ENCODE measurements at regions not wholly inside any gene's neighbourhood (a gene's known extent, or its start where the extent isn't known, plus 50 kb on each side); places are given as distances from the start of the nearest gene placed in this dataset.

GRCh38 chr2:237244976-237245646, 159.4 kb downstream of the COPS8 start:
- H3K4me2 ChIP-seq (ENCODE audit: insufficient read depth, low read length, poor library complexity, severe bottlenecking), result no peak overlapping the region
- H2AK5ac ChIP-seq (ENCODE audit: low read depth, low read length), result no peak overlapping the region
- no peak overlapping the region for H3K4ac ChIP-seq (ENCODE audit: low read length)
- DNase-seq (ENCODE audit: low spot score), result no peak
- H2BK15ac ChIP-seq (ENCODE audit: low read length), result no peak overlapping the region
- no peaks in the 10 kb centered on the region for H3K79me1 ChIP-seq (ENCODE audit: low read depth, low read length)
- no peak overlapping the region for H2BK5ac ChIP-seq (ENCODE audit: low read length)
- no peak overlapping the region for H4K8ac ChIP-seq (ENCODE audit: low read depth, low read length)
- H2AFZ ChIP-seq (ENCODE audit: low read length), result no peak overlapping the region
- H3K36me3 ChIP-seq (replicated peaks in 1 of 2; ENCODE audit: control insufficient read depth in 2 of 2, insufficient read depth in 2 of 2, low read length in 2 of 2), result no peaks in the 10 kb centered on the region
- H3K4me3 ChIP-seq (ENCODE audit: low read length in 2 of 2), result no peak overlapping the region
- no peak overlapping the region for H4K91ac ChIP-seq (ENCODE audit: low read depth, low read length, poor library complexity)
- no peak overlapping the region for H3K9ac ChIP-seq (ENCODE audit: low read depth, low read length, poor library complexity)
- H3K27ac ChIP-seq (replicated peaks; ENCODE audit: low read length), result no peak overlapping the region
- no peaks in the 10 kb centered on the region for H3K4me1 ChIP-seq (ENCODE audit: control insufficient read depth in 2 of 2, insufficient read depth in 1 of 2, low read depth in 1 of 2, low read length in 2 of 2)
- no peak overlapping the region for H2BK120ac ChIP-seq (ENCODE audit: low read depth, low read length)
- WGBS, 2 donors (ENCODE audit: extremely low coverage in 2 of 2, insufficient read length in 2 of 2, insufficient replicate concordance in 1 of 2), result no CpG with 5 or more reads among the region's 3 CpGs
- no peak overlapping the region for H2BK12ac ChIP-seq (ENCODE audit: low read length)
- no peaks in the 10 kb centered on the region for H3K9me3 ChIP-seq (replicated peaks in 1 of 2; ENCODE audit: control insufficient read depth in 2 of 2, insufficient read depth in 1 of 2, low read depth in 1 of 2, low read length in 2 of 2)
- no peak overlapping the region for H3K14ac ChIP-seq (ENCODE audit: low read length)
- H3K18ac ChIP-seq (ENCODE audit: low read length), result no peak overlapping the region
- no peaks in the 10 kb centered on the region for H3K27me3 ChIP-seq (ENCODE audit: control insufficient read depth in 3 of 3, insufficient read depth in 3 of 3, low read depth in 1 of 3, low read length in 3 of 3)
- H3K23ac ChIP-seq (ENCODE audit: low read depth, low read length, poor library complexity), result no peak overlapping the region

GRCh38 chr2:237250599-237250998, 163.4 kb downstream of the COL6A3 start:
- Histone ChIP-seq H2BK15ac (ENCODE audit: low read length) (no peak overlapping the region), H2AK5ac (ENCODE audit: low read depth, low read length) (no peak overlapping the region), H3K4ac (ENCODE audit: low read length) (no peak overlapping the region), H4K8ac (ENCODE audit: low read depth, low read length) (no peak overlapping the region), H3K18ac (ENCODE audit: low read length) (no peak overlapping the region), H3K4me3 (ENCODE audit: low read length in 2 of 2) (no peak overlapping the region), H2BK120ac (ENCODE audit: low read depth, low read length) (no peak overlapping the region), H3K36me3 (replicated peaks in 1 of 2; ENCODE audit: control insufficient read depth in 2 of 2, insufficient read depth in 2 of 2, low read length in 2 of 2) (no peaks in the 10 kb centered on the region), H4K91ac (ENCODE audit: low read depth, low read length, poor library complexity) (no peak overlapping the region), H3K27ac (replicated peaks; ENCODE audit: low read length) (no peak overlapping the region), H3K14ac (ENCODE audit: low read length) (no peak overlapping the region), H2BK12ac (ENCODE audit: low read length) (no peak overlapping the region), H3K9ac (ENCODE audit: low read depth, low read length, poor library complexity) (no peak overlapping the region), H3K9me3 (replicated peaks in 1 of 2; ENCODE audit: control insufficient read depth in 2 of 2, insufficient read depth in 1 of 2, low read depth in 1 of 2, low read length in 2 of 2) (no peaks in the 10 kb centered on the region), H3K23ac (ENCODE audit: low read depth, low read length, poor library complexity) (no peak overlapping the region), H3K79me1 (ENCODE audit: low read depth, low read length) (no peaks in the 10 kb centered on the region), H3K27me3 (ENCODE audit: control insufficient read depth in 3 of 3, insufficient read depth in 3 of 3, low read depth in 1 of 3, low read length in 3 of 3) (no peaks in the 10 kb centered on the region), H3K4me2 (ENCODE audit: insufficient read depth, low read length, poor library complexity, severe bottlenecking) (no peak overlapping the region), H2AFZ (ENCODE audit: low read length) (no peak overlapping the region), H2BK5ac (ENCODE audit: low read length) (no peak overlapping the region), H3K4me1 (ENCODE audit: control insufficient read depth in 2 of 2, insufficient read depth in 1 of 2, low read depth in 1 of 2, low read length in 2 of 2) (no peaks in the 10 kb centered on the region)
- no CpG with 5 or more reads among the region's 3 CpGs for WGBS, 2 donors (ENCODE audit: extremely low coverage in 2 of 2, insufficient read length in 2 of 2, insufficient replicate concordance in 1 of 2)
- DNase-seq (ENCODE audit: low spot score), result no peak

- H3K4ac ChIP-seq (ENCODE audit: low read length), result no peak overlapping the region
- H3K9me3 ChIP-seq (replicated peaks in 1 of 2; ENCODE audit: control insufficient read depth in 2 of 2, insufficient read depth in 1 of 2, low read depth in 1 of 2, low read length in 2 of 2), result peaks cover 0 to 2% of the 10 kb centered on the region in 2 donors
Measured at GRCh38 chr2:237251986-237252385, 162.0 kb downstream of the COL6A3 start.

GRCh38 chr2:237253046-237253702, 160.8 kb downstream of the COL6A3 start:
- Histone ChIP-seq H3K9me3 (replicated peaks in 1 of 2; ENCODE audit: control insufficient read depth in 2 of 2, insufficient read depth in 1 of 2, low read depth in 1 of 2, low read length in 2 of 2) (peaks cover 0 to 2% of the 10 kb centered on the region in 2 donors), H4K8ac (ENCODE audit: low read depth, low read length) (no peak overlapping the region), H3K4me1 (ENCODE audit: control insufficient read depth in 2 of 2, insufficient read depth in 1 of 2, low read depth in 1 of 2, low read length in 2 of 2) (peaks cover 0 to under 1% of the 10 kb centered on the region in 2 donors), H2BK12ac (ENCODE audit: low read length) (no peak overlapping the region), H2AK5ac (ENCODE audit: low read depth, low read length) (no peak overlapping the region), H3K4ac (ENCODE audit: low read length) (no peak overlapping the region), H2BK120ac (ENCODE audit: low read depth, low read length) (no peak overlapping the region), H3K23ac (ENCODE audit: low read depth, low read length, poor library complexity) (no peak overlapping the region), H3K4me3 (ENCODE audit: low read length in 2 of 2) (no peak overlapping the region), H3K27me3 (ENCODE audit: control insufficient read depth in 3 of 3, insufficient read depth in 3 of 3, low read depth in 1 of 3, low read length in 3 of 3) (no peaks in the 10 kb centered on the region), H3K9ac (ENCODE audit: low read depth, low read length, poor library complexity) (no peak overlapping the region), H2BK5ac (ENCODE audit: low read length) (no peak overlapping the region), H2BK15ac (ENCODE audit: low read length) (no peak overlapping the region), H3K79me1 (ENCODE audit: low read depth, low read length) (no peaks in the 10 kb centered on the region), H3K4me2 (ENCODE audit: insufficient read depth, low read length, poor library complexity, severe bottlenecking) (no peak overlapping the region), H3K18ac (ENCODE audit: low read length) (no peak overlapping the region), H3K27ac (replicated peaks; ENCODE audit: low read length) (no peak overlapping the region), H4K91ac (ENCODE audit: low read depth, low read length, poor library complexity) (no peak overlapping the region), H2AFZ (ENCODE audit: low read length) (no peak overlapping the region), H3K36me3 (replicated peaks in 1 of 2; ENCODE audit: control insufficient read depth in 2 of 2, insufficient read depth in 2 of 2, low read length in 2 of 2) (no peaks in the 10 kb centered on the region), H3K14ac (ENCODE audit: low read length) (no peak overlapping the region)
- no peak for DNase-seq (ENCODE audit: low spot score)
- WGBS, 2 donors (ENCODE audit: extremely low coverage in 2 of 2, insufficient read length in 2 of 2, insufficient replicate concordance in 1 of 2), result no CpG with 5 or more reads among the region's 6 CpGs

More at GRCh38 chr2:237251986-237252385, 162.0 kb downstream of the COL6A3 start:
- Histone ChIP-seq H3K79me1 (ENCODE audit: low read depth, low read length) (no peaks in the 10 kb centered on the region), H3K36me3 (replicated peaks in 1 of 2; ENCODE audit: control insufficient read depth in 2 of 2, insufficient read depth in 2 of 2, low read length in 2 of 2) (no peaks in the 10 kb centered on the region), H2AK5ac (ENCODE audit: low read depth, low read length) (no peak overlapping the region), H3K27me3 (ENCODE audit: control insufficient read depth in 3 of 3, insufficient read depth in 3 of 3, low read depth in 1 of 3, low read length in 3 of 3) (no peaks in the 10 kb centered on the region), H3K9ac (ENCODE audit: low read depth, low read length, poor library complexity) (no peak overlapping the region), H3K27ac (replicated peaks; ENCODE audit: low read length) (no peak overlapping the region), H3K14ac (ENCODE audit: low read length) (no peak overlapping the region), H2BK120ac (ENCODE audit: low read depth, low read length) (no peak overlapping the region), H3K4me3 (ENCODE audit: low read length in 2 of 2) (no peak overlapping the region), H2BK12ac (ENCODE audit: low read length) (no peak overlapping the region), H3K18ac (ENCODE audit: low read length) (no peak overlapping the region), H2AFZ (ENCODE audit: low read length) (no peak overlapping the region), H2BK15ac (ENCODE audit: low read length) (no peak overlapping the region), H3K4me2 (ENCODE audit: insufficient read depth, low read length, poor library complexity, severe bottlenecking) (no peak overlapping the region), H2BK5ac (ENCODE audit: low read length) (no peak overlapping the region), H3K4me1 (ENCODE audit: control insufficient read depth in 2 of 2, insufficient read depth in 1 of 2, low read depth in 1 of 2, low read length in 2 of 2) (no peaks in the 10 kb centered on the region), H3K23ac (ENCODE audit: low read depth, low read length, poor library complexity) (no peak overlapping the region), H4K8ac (ENCODE audit: low read depth, low read length) (no peak overlapping the region), H4K91ac (ENCODE audit: low read depth, low read length, poor library complexity) (no peak overlapping the region)
- no peak for DNase-seq (ENCODE audit: low spot score)
- no CpG with 5 or more reads among the region's 2 CpGs for WGBS, 2 donors (ENCODE audit: extremely low coverage in 2 of 2, insufficient read length in 2 of 2, insufficient replicate concordance in 1 of 2)
